Activated B cell treated with CpG ODN at 0.5 μM for 24 hours (primary cell): ENCODE measurements at regions not wholly inside any gene's neighbourhood (a gene's known extent, or its start where the extent isn't known, plus 50 kb on each side); places are given as distances from the start of the nearest gene placed in this dataset.

Experiments
- ATAC-seq: fragments of 200-7000 bp; cut with Tn5 transposase; one replicate; pipeline ENCODE4 v1.10.0; 2021; ENCODE audit warnings: low read depth, mild to moderate bottlenecking, moderate library complexity
- CTCF ChIA-PET: fragments of 350-600 bp; sonication (Branson Sonifier 250); formaldehyde crosslinking; loops from one replicate; lab custom pipeline; 2021; ENCODE audit warnings: antibody characterized with exemption; lab: Charles Lee
- POLR2A ChIA-PET: fragments of 350-600 bp; sonication (Branson Sonifier 250); formaldehyde crosslinking; loops from one replicate; lab custom pipeline; 2021; ENCODE audit warnings: antibody characterized with exemption; lab: Charles Lee
- DNase-seq: peaks from one replicate; pipeline ENCODE4 v3.0.0; 2022
- H3K27ac Mint-ChIP-seq: one replicate; pipeline ENCODE4 v1.8.0; 2020; ENCODE audit warnings: mixed read lengths
- H3K27me3 Mint-ChIP-seq: one replicate; pipeline ENCODE4 v1.8.0; 2021; ENCODE audit warnings: mixed read lengths
- H3K36me3 Mint-ChIP-seq: one replicate; pipeline ENCODE4 v1.8.0; 2021; ENCODE audit warnings: low read depth, mixed read lengths
- H3K4me1 Mint-ChIP-seq: one replicate; pipeline ENCODE4 v1.8.0; 2021; ENCODE audit warnings: mixed read lengths
- H3K4me3 Mint-ChIP-seq: one replicate; pipeline ENCODE4 v1.8.0; 2020; ENCODE audit warnings: mild to moderate bottlenecking, mixed read lengths
- H3K9me3 Mint-ChIP-seq: one replicate; pipeline ENCODE4 v1.8.0; 2020; ENCODE audit warnings: mixed read lengths
- intact Hi-C: fragments of 100-400 bp; cut with micrococcal nuclease; formaldehyde crosslinking; loops from one replicate; pipeline ENCODE4 v1.15.1; 2024
- TF ChIP-seq, protein P1 (sequence below): fragments of 200-600 bp; IDR thresholded peaks from one replicate; pipeline ENCODE4 v1.8.0; 2022; ENCODE audit warnings: antibody characterized with exemption, mild to moderate bottlenecking

DNA sequence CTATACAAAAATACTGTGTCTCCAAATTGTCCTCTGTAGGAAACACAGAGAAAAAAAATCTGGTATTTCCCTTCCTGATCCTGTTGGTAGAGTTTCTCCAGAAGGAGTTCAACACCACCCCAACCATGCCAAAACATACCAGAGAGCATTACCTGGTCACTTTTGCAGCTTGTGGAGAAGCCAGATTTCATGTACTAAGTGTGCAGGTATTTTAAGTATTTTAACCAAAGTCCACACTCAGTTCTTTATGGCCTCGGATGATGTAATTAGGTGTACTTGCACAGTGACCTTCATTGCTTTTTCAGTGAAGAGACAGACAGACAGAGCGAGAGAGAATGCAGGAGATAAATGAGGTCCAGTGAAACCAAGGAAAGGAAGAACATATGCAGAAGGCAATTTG is 2046.8 kb upstream of the CDH9 start:
- ChIA-PET CTCF (no interaction called here), POLR2A (no interaction called here)
- Mint-ChIP-seq H3K9me3 (peaks cover 10% of the 10 kb centered on the region), H3K27ac (no peak overlapping the region), H3K4me3 (no peak overlapping the region), H3K4me1 (no peaks in the 10 kb centered on the region), H3K36me3 (no peaks in the 10 kb centered on the region), H3K27me3 (no peaks in the 10 kb centered on the region)
- ATAC-seq (no peak), DNase-seq (no peak)
- TF ChIP-seq, protein P1, sequence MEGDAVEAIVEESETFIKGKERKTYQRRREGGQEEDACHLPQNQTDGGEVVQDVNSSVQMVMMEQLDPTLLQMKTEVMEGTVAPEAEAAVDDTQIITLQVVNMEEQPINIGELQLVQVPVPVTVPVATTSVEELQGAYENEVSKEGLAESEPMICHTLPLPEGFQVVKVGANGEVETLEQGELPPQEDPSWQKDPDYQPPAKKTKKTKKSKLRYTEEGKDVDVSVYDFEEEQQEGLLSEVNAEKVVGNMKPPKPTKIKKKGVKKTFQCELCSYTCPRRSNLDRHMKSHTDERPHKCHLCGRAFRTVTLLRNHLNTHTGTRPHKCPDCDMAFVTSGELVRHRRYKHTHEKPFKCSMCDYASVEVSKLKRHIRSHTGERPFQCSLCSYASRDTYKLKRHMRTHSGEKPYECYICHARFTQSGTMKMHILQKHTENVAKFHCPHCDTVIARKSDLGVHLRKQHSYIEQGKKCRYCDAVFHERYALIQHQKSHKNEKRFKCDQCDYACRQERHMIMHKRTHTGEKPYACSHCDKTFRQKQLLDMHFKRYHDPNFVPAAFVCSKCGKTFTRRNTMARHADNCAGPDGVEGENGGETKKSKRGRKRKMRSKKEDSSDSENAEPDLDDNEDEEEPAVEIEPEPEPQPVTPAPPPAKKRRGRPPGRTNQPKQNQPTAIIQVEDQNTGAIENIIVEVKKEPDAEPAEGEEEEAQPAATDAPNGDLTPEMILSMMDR, result no peak
- intact Hi-C loops, result no loop called here

DNA sequence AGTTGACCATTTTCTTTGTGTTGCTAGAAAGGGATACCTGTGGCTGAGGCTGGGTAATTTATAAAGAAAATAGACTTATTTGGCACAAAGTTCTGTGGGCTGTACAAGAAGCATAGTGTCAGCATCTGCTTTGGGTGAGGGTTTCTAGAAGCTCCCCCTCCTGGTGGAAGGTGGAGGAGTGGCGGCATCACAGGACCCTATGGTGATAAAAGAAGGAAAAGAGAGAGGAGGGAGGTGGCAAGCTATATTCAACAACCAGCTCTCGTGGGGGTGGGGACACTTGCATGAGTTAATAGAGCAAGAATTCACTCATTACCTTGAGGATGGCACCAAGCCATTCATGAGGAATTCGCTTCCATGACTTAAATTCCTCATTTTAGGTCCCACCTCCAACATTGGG is 2041.4 kb upstream of the CDH9 start:
- no peak for ATAC-seq
- CTCF ChIA-PET, result no interaction called here
- Mint-ChIP-seq H3K27ac (no peak overlapping the region), H3K36me3 (no peaks in the 10 kb centered on the region), H3K4me3 (no peak overlapping the region), H3K27me3 (no peaks in the 10 kb centered on the region), H3K9me3 (peaks cover 9% of the 10 kb centered on the region), H3K4me1 (no peaks in the 10 kb centered on the region)
- POLR2A ChIA-PET, result no interaction called here
- TF ChIP-seq, protein P1, result no peak
- intact Hi-C loops, result no loop called here
- no peak for DNase-seq

DNA sequence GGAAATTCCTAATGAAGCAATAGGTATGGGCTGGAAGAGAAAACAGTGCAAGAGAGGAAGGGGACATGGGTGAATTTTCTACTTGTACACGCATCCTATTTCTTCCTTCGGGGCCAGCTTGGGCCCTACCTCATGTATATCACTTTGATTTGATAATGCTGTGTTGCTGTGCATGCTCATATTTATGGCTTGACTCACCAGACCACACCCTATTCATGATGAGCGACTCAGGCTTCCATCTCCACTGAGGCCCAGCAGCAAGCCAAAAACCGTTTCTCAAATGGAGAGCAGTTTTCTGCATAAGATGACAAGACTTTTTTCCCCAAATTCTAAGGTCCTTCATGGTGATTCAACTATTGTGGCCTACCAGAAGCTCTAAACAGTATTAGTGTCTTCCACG is 2039.1 kb upstream of the CDH9 start:
- Mint-ChIP-seq H3K27ac (no peak overlapping the region), H3K9me3 (peaks cover 5% of the 10 kb centered on the region), H3K36me3 (no peaks in the 10 kb centered on the region), H3K4me3 (no peak overlapping the region), H3K4me1 (no peaks in the 10 kb centered on the region), H3K27me3 (no peaks in the 10 kb centered on the region)
- TF ChIP-seq, protein P1, result no peak
- DNase-seq, result no peak
- intact Hi-C loops, result no loop called here
- POLR2A ChIA-PET, result no interaction called here
- CTCF ChIA-PET, result no interaction called here
- no peak for ATAC-seq

DNA sequence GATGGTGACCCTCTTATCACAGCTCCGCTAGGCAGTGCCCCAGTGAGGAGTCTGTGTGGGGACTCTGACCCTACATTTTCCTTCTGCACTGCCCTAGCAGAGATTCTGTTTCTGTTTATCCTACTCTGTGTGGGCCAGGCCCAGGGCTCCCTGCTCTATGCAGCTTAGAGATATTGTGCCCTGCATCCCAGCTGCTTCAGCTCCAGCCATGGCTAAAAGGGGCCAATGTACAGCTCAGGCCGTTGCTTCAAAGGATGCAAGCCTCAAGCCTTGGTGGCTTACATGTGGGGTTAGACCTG is 2030.7 kb upstream of the CDH9 start:
- Mint-ChIP-seq H3K9me3 (peaks cover 5% of the 10 kb centered on the region), H3K4me3 (no peak overlapping the region), H3K36me3 (no peaks in the 10 kb centered on the region), H3K27ac (no peak overlapping the region), H3K27me3 (no peaks in the 10 kb centered on the region), H3K4me1 (no peaks in the 10 kb centered on the region)
- DNase-seq (no peak), ATAC-seq (no peak)
- TF ChIP-seq, protein P1, result no peak
- CTCF ChIA-PET, result no interaction called here
- intact Hi-C loops, result no loop called here
- POLR2A ChIA-PET, result no interaction called here

DNA sequence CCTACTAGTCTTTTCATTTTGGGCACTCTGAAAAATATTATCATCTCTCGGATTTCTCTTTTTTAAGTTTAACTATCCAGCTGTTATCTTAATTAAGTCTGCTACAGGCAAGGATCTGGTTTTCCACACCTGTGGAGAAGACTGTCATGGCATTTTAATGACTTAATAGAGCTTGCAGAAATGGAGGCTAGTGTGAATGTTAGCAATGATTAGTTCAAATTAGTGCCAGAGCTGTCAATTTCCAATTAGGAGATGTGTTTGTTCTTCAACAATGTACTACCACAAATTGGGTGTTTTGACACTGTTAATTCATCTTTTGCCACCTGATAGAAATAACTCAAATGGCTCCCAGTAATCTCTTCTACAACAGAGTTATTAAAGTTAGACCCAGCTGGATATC is 2023.0 kb upstream of the CDH9 start:
- no peak overlapping the region for H3K27ac Mint-ChIP-seq
- H3K9me3 Mint-ChIP-seq, result no peaks in the 10 kb centered on the region
- H3K4me3 Mint-ChIP-seq, result no peak overlapping the region
- POLR2A ChIA-PET, result no interaction called here
- TF ChIP-seq, protein P1, result no peak
- DNase-seq, result no peak
- no peaks in the 10 kb centered on the region for H3K27me3 Mint-ChIP-seq
- ATAC-seq, result no peak
- no peaks in the 10 kb centered on the region for H3K36me3 Mint-ChIP-seq
- CTCF ChIA-PET, result no interaction called here
- intact Hi-C loops, result no loop called here
- no peaks in the 10 kb centered on the region for H3K4me1 Mint-ChIP-seq
